ENCODE measurements at regions not wholly inside any gene's neighbourhood (a gene's known extent, or its start where the extent isn't known, plus 50 kb on each side); places are given as distances from the start of the nearest gene placed in this dataset.

DNA sequence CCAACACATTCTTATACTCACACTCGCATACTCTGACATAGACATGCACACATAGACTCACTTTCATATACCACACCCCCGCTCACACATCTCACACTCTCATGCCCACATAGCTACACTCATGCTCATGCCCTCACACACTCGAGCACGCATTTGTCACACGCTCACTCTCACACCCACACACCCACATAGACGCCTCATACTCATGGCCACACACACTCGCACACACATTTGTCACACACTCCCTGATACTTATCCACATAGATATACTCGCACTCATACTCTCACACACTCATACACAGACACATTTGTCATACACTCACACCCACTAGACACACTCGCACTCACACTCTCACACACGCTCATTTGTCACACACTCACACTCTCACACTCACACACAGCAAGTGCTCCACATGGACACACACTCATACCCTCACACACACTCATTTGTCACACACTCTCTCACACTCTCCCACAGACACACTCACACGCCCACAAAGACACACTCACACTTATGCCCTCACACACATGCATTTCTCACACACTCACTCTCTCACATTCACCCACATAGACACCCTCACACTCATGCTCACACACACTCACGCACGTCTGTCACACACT is 50.9 kb downstream of the TNP1 start:
- no peak for DNase-seq (ENCODE audit: low read depth)
- H3K4me3 ChIP-seq (ENCODE audit: low read depth, low read length), result no peak overlapping the region
- TF ChIP-seq CTCF (IDR thresholded peaks at IDR 0.05; ENCODE audit: insufficient read depth, low read depth, low read length), result no peak
- H3K27me3 ChIP-seq (ENCODE audit: control insufficient read depth, insufficient read depth, low read length), result no peaks in the 10 kb centered on the region; the same call in 1 of the 2 replicates
- CTCF ChIA-PET, result no interaction called here
- POLR2A ChIA-PET, result no interaction called here
- no peaks in the 10 kb centered on the region for H3K36me3 ChIP-seq (ENCODE audit: control insufficient read depth, insufficient read depth, low read length)

- no peaks in the 10 kb centered on the region for H3K36me3 ChIP-seq (ENCODE audit: control insufficient read depth, insufficient read depth, low read length)
- ChIA-PET POLR2A (no interaction called here), CTCF (no interaction called here)
- no peak for TF ChIP-seq CTCF (IDR thresholded peaks at IDR 0.05; ENCODE audit: insufficient read depth, low read depth, low read length)
- no peaks in the 10 kb centered on the region; the same call in 1 of the 2 replicates for H3K27me3 ChIP-seq (ENCODE audit: control insufficient read depth, insufficient read depth, low read length)
- no peak overlapping the region for H3K4me3 ChIP-seq (ENCODE audit: low read depth, low read length)
- no peak for DNase-seq (ENCODE audit: low read depth)
Observed at GRCh38 chr2:216807857-216808272, 52.0 kb downstream of the TNP1 start.

- ChIA-PET CTCF (no interaction called here), POLR2A (no interaction called here)
- no peaks in the 10 kb centered on the region; the same call in 1 of the 2 replicates for H3K27me3 ChIP-seq (ENCODE audit: control insufficient read depth, insufficient read depth, low read length)
- DNase-seq (ENCODE audit: low read depth), result no peak
- H3K36me3 ChIP-seq (ENCODE audit: control insufficient read depth, insufficient read depth, low read length), result no peaks in the 10 kb centered on the region
- no peak for TF ChIP-seq CTCF (IDR thresholded peaks at IDR 0.05; ENCODE audit: insufficient read depth, low read depth, low read length)
- no peak overlapping the region for H3K4me3 ChIP-seq (ENCODE audit: low read depth, low read length)
Observed at GRCh38 chr2:216804357-216805350, 55.2 kb downstream of the TNP1 start.

DNA sequence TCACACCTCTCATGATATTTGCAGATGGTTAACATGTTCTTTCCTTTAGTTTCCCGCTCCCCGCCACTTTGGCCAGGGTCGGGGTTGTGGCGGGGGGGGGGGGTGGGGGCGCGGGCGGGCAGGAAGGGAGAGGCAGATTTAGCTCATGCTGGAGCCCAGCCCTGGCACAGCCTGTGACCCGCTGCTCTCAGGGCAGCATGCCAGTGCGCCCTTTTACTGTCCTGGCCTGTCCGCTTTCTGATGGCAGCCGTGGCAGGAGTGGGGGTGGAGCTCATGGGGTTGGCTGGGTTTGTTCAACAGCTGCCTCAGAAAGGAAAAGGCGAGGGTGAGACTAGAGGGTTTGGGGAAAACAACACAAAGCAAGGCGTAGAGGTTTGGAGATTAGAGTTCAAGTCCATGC is 56.1 kb downstream of the TNP1 start:
- no peak for DNase-seq (ENCODE audit: low read depth)
- ChIA-PET POLR2A (no interaction called here), CTCF (interaction anchor here (1.1 kb wide), 1 partner anchor 10 kb away, joined by 3 read pairs; no protein-coding TSS in a partner anchor)

More for the DNA sequence above, 56.1 kb downstream of the TNP1 start:
- H3K36me3 ChIP-seq (ENCODE audit: control insufficient read depth, insufficient read depth, low read length), result no peaks in the 10 kb centered on the region
- no peak overlapping the region for H3K4me3 ChIP-seq (ENCODE audit: low read depth, low read length)
- H3K27me3 ChIP-seq (ENCODE audit: control insufficient read depth, insufficient read depth, low read length), result no peaks in the 10 kb centered on the region; the same call in 1 of the 2 replicates
- TF ChIP-seq CTCF (IDR thresholded peaks at IDR 0.05; ENCODE audit: insufficient read depth, low read depth, low read length), result no peak
